Stimulated activated CD4-positive, alpha-beta T cell treated with anti-CD3 and anti-CD28 coated beads, Interleukin-2, amount 100 ng/mL, for 24 hours (primary cell): ENCODE measurements at regions not wholly inside any gene's neighbourhood (a gene's known extent, or its start where the extent isn't known, plus 50 kb on each side); places are given as distances from the start of the nearest gene placed in this dataset.

Experiments used
- DNase-seq, 2 donors: peaks; one replicate each; pipeline ENCODE4 v3.0.0-alpha.2; 2020

- DNase-seq, result no peak
Observed at GRCh38 chr18:51955136-51955535, 384.9 kb upstream of the DCC start.

GRCh38 chr18:51957001-51957400, 383.0 kb upstream of the DCC start:
- no peak for DNase-seq

DNA sequence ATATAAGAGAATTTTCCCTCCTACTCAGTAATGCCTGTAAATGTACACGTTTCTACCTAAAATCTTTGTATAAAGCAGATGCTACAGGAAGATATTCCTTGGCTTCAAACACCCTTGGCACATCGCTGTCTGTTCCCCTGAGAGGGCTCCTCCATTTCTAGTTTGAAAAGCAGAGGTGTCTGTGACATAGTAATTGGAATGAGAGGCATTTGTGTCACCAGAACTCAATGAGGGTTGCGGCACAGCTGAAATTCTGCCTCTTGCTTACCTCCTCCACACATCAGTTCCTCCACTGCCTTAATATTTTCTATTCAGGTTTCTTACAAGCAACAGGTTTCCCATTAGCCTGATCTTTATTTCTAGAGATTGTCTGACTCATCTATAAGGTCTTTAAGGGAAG, 359.9 kb upstream of the DCC start:
- no peak for DNase-seq

GRCh38 chr18:51988277-51988676, 351.7 kb upstream of the DCC start:
- no peak for DNase-seq

DNA sequence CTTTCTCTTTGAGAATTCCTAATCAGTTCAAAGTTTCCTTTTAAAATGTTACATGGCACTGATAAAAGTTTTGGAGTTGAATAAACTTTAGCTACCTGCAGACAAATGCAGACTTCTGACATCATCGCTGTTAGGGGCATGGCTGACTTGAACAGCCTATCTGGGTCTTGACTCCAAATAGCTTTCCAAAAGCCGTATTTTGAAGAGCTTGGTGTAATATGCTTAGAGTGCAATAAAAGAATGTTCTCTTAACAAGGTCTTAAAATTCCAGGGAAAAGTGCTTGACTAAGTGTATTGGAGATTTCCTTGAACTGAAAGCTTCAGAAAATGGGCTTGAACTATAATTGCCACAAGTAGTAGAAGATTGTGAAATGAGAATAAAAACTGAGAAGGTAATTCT, 342.9 kb upstream of the DCC start:
- DNase-seq, result no peak

- no peak for DNase-seq
Observed at GRCh38 chr18:51998066-51998465, 341.9 kb upstream of the DCC start.

DNA sequence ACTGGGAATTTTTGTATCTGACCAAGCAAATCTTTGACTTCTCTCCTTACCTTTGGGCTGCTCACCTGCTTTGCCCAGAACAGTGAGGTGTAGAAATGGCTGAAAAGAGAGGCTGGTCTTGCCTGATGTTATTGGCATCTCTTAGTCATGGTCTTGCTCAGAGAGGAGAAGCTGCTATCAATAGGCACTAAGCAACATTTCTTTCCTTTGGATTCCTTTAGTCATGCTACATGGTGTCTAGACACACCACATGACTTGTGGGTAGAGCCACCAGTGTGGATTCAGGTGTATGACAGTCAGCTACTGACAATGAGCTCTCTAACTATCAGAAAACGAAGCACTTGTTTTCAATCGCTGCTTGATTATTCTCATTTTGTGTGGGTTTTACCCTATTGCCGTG, 341.3 kb upstream of the DCC start:
- no peak for DNase-seq

- no peak for DNase-seq
Observed at GRCh38 chr18:51999351-51999750, 340.6 kb upstream of the DCC start.

DNA sequence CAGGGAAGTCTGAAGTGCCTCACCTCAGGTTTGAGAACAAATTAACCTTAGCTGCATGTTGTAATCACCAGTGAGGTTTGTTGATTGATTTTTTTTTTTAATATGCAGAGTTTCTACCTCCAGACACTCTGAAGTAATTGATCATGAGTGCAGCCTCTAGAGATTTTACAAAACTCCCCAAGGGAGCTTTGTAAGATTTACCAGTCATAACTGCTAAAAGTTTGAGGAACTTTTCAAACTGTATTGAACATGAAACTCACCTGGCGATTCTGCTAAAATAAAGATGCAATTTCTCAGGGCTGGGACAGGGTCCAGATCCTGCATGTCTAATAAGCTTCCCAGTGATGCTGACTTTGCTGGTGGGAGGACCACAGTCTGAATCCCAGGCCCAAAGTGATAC, 339.6 kb upstream of the DCC start:
- DNase-seq, result no peak

DNA sequence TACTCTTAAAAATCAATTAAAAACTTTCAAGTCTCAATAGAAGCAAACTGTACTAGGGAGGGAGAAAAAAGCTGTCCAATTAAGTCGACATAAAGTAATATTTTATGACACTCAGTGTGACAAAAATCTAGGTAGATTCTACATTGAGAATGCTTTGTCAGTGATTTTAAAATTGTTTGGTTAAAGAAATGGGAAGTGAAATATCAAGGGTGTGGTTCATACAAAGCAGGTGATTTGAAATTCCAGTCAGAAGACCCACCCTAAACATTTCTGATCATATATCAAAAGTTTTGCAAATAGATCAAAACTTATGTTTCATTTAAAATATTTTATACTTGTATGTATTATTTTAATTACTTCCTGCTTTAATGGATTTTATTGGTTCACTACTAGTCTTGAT, 338.9 kb upstream of the DCC start:
- no peak for DNase-seq

GRCh38 chr18:52002600-52002999, 337.4 kb upstream of the DCC start:
- no peak for DNase-seq

GRCh38 chr18:52007105-52007504, 332.9 kb upstream of the DCC start:
- no peak for DNase-seq

GRCh38 chr18:52008330-52008729, 331.7 kb upstream of the DCC start:
- DNase-seq, result no peak

- DNase-seq, result no peak
Observed at GRCh38 chr18:52008736-52009135, 331.3 kb upstream of the DCC start.

GRCh38 chr18:52009958-52010357, 330.0 kb upstream of the DCC start:
- DNase-seq, result no peak

GRCh38 chr18:52045946-52046675, 293.9 kb upstream of the DCC start:
- no peak for DNase-seq

- no peak for DNase-seq
Observed at GRCh38 chr18:52046842-52047241, 293.2 kb upstream of the DCC start.

DNA sequence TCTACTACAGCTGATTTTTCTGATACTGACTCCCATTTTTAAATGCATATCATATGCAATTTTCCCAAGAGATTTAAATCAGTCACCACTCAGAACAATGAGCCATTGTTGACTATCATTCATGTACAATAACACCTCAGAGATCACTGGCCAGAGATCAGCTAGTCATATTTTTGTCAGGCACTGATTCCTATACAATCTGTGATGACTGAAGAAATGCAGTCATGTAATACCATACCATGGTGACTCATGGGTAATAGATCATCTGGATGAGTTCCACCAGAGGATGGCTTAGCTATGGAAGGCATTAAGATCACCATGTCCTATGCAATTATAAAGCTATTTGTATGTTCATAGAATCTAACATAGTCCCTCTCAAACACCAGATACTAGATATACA, 285.7 kb upstream of the DCC start:
- DNase-seq, result no peak

GRCh38 chr18:52060607-52061304, 279.2 kb upstream of the DCC start:
- no peak for DNase-seq

DNA sequence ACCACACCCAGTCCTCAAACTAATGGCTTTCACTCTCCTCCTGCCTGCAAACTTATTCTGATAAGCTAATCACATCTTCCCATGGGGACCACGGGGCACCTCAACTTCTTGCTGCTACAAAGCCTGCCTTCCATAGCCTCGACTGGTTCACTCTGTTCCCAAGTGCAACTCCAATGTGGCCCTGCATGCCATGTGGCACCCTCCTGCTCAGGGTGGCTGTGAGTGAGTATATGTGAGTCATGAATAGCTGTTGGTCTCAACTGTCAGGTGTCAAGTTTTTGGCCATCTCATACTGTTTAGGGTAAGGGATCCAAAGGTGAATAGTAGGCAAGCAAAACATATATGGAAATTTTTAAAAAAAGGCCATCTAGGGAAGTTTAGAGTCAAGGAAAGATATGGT, 276.1 kb upstream of the DCC start:
- DNase-seq, result no peak

- no peak for DNase-seq
Observed at GRCh38 chr18:52069201-52069600, 270.8 kb upstream of the DCC start.

GRCh38 chr18:52070291-52070756, 269.7 kb upstream of the DCC start:
- DNase-seq, result no peak

- no peak for DNase-seq
Observed at GRCh38 chr18:52077251-52077983, 262.6 kb upstream of the DCC start.

- no peak for DNase-seq
Observed at GRCh38 chr18:52082246-52082645, 257.8 kb upstream of the DCC start.
